Mammary epithelial cell (primary cell): ENCODE measurements at regions not wholly inside any gene's neighbourhood (a gene's known extent, or its start where the extent isn't known, plus 50 kb on each side); places are given as distances from the start of the nearest gene placed in this dataset.

Source experiments
- EZH2 ChIP-seq: IDR thresholded peaks from 2 replicates; pipeline ENCODE4 v1.6.1; 2012; ENCODE audit warnings: low read length, inconsistent platforms, borderline replicate concordance
- TF ChIP-seq, protein P1 (sequence below), 2 donors: IDR thresholded peaks in 1 of 2; conservative IDR thresholded peaks in 1 of 2; 2 replicates each; pipeline ENCODE4 v1.5.1; 2011 to 2012; ENCODE audit warnings: inconsistent platforms in 2 of 2, low read length in 2 of 2, mild to moderate bottlenecking in 2 of 2, control low read depth in 1 of 2, low read depth in 1 of 2; ENCODE audit not compliant: insufficient read depth in 1 of 2; ENCODE audit errors: extremely low read depth in 1 of 2

GRCh38 chr11:22065472-22065871 lies 127.4 kb upstream of the ANO5 start:
- TF ChIP-seq, protein P1, sequence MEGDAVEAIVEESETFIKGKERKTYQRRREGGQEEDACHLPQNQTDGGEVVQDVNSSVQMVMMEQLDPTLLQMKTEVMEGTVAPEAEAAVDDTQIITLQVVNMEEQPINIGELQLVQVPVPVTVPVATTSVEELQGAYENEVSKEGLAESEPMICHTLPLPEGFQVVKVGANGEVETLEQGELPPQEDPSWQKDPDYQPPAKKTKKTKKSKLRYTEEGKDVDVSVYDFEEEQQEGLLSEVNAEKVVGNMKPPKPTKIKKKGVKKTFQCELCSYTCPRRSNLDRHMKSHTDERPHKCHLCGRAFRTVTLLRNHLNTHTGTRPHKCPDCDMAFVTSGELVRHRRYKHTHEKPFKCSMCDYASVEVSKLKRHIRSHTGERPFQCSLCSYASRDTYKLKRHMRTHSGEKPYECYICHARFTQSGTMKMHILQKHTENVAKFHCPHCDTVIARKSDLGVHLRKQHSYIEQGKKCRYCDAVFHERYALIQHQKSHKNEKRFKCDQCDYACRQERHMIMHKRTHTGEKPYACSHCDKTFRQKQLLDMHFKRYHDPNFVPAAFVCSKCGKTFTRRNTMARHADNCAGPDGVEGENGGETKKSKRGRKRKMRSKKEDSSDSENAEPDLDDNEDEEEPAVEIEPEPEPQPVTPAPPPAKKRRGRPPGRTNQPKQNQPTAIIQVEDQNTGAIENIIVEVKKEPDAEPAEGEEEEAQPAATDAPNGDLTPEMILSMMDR (conservative IDR thresholded peaks at IDR 0.05 in 1 of 2, IDR thresholded peaks at IDR 0.05 in 1 of 2; ENCODE audit: extremely low read depth in 1 of 2, insufficient read depth in 1 of 2, low read depth in 1 of 2, low read length in 2 of 2) = no peak
- no peak for TF ChIP-seq EZH2
